GM23338 (cell line): ENCODE measurements at regions not wholly inside any gene's neighbourhood (a gene's known extent, or its start where the extent isn't known, plus 50 kb on each side); places are given as distances from the start of the nearest gene placed in this dataset.

Source experiments
- ATAC-seq: fragments of 200-7000 bp; cut with Tn5 transposase; 3 replicates; pipeline ENCODE4 v1.9.1; 2020
- DNase-seq: peaks from one replicate; pipeline ENCODE4 v3.0.0-alpha.2; 2015; ENCODE audit warnings: low spot score
- H2AFZ ChIP-seq: fragments of 200-600 bp; sonication (generic); 2 replicates; pipeline ENCODE4 v1.8.0; 2016; ENCODE audit warnings: antibody characterized with exemption, mild to moderate bottlenecking, moderate library complexity
- H3F3A ChIP-seq: fragments of 200-600 bp; sonication (generic); replicated peaks from 2 replicates; pipeline ENCODE4 v1.8.0; 2017; ENCODE audit warnings: antibody characterized with exemption, mixed run types, low read depth
- H3K27ac ChIP-seq: fragments of 200-600 bp; sonication (generic); 2 replicates; pipeline ENCODE4 v1.6.1; 2016; ENCODE audit warnings: low read depth
- H3K27me3 ChIP-seq: fragments of 200-600 bp; sonication (generic); 2 replicates; pipeline ENCODE4 v1.8.0; 2016; ENCODE audit warnings: mild to moderate bottlenecking, mixed run types, moderate library complexity; ENCODE audit not compliant: insufficient read depth
- H3K36me3 ChIP-seq: fragments of 200-600 bp; sonication (generic); 2 replicates; pipeline ENCODE4 v1.8.0; 2016; ENCODE audit warnings: mild to moderate bottlenecking; ENCODE audit not compliant: insufficient read depth
- H3K4me1 ChIP-seq: fragments of 200-600 bp; sonication (generic); 2 replicates; pipeline ENCODE4 v1.8.0; 2016; ENCODE audit warnings: mild to moderate bottlenecking, moderate library complexity; ENCODE audit not compliant: insufficient read depth
- H3K4me2 ChIP-seq: fragments of 200-600 bp; sonication (generic); 2 replicates; pipeline ENCODE4 v1.7.1; 2017; ENCODE audit warnings: mixed run types
- H3K4me3 ChIP-seq: fragments of 200-600 bp; sonication (generic); 2 replicates; pipeline ENCODE4 v1.6.1; 2016; ENCODE audit warnings: mixed run types
- H3K79me2 ChIP-seq: fragments of 200-600 bp; sonication (generic); replicated peaks from 2 replicates; pipeline ENCODE4 v1.8.0; 2017; ENCODE audit warnings: mild to moderate bottlenecking; ENCODE audit not compliant: insufficient read depth
- H3K9me2 ChIP-seq: fragments of 200-600 bp; sonication (generic); 2 replicates; pipeline ENCODE4 v1.8.0; 2017; ENCODE audit not compliant: insufficient read depth
- H4K20me1 ChIP-seq: fragments of 200-600 bp; sonication (generic); replicated peaks from 2 replicates; pipeline ENCODE4 v1.8.0; 2017; ENCODE audit warnings: mild to moderate bottlenecking; ENCODE audit not compliant: insufficient read depth
- H3K27ac Mint-ChIP-seq: 2 replicates; pipeline ENCODE4 v1.8.0; 2020; ENCODE audit warnings: inconsistent platforms, mild to moderate bottlenecking, moderate library complexity, mixed read lengths
- H3K27me3 Mint-ChIP-seq: 3 replicates; pipeline ENCODE4 v1.8.0; 2022; ENCODE audit warnings: low read depth, mild to moderate bottlenecking, moderate library complexity, mixed read lengths, inconsistent platforms; ENCODE audit not compliant: insufficient read depth, poor library complexity
- H3K36me3 Mint-ChIP-seq: 3 replicates; pipeline ENCODE4 v1.8.0; 2021; ENCODE audit warnings: low read depth, mild to moderate bottlenecking, inconsistent platforms, moderate library complexity, mixed read lengths
- H3K4me1 Mint-ChIP-seq: 3 replicates; pipeline ENCODE4 v1.8.0; 2020; ENCODE audit warnings: mild to moderate bottlenecking, inconsistent platforms, mixed read lengths
- H3K4me3 Mint-ChIP-seq: 3 replicates; pipeline ENCODE4 v1.8.0; 2021; ENCODE audit warnings: moderate library complexity, mild to moderate bottlenecking, inconsistent platforms, mixed read lengths
- H3K9me3 Mint-ChIP-seq: 3 replicates; pipeline ENCODE4 v1.8.0; 2020; ENCODE audit warnings: moderate library complexity, mild to moderate bottlenecking, inconsistent platforms, mixed read lengths
- CREB1 ChIP-seq: fragments of 250-450 bp; sonication (Bioruptor Pico); IDR thresholded peaks from 2 replicates; pipeline ENCODE4 v1.5.0; 2020; ENCODE audit warnings: low read depth, mild to moderate bottlenecking, moderate library complexity
- CTCF ChIP-seq, 2 experiments: fragments of 200-600 bp in 1 of 2; sonication (generic) in 1 of 2; conservative IDR thresholded peaks; 2 replicates each; pipeline versions ENCODE4 v1.5.1 to v1.6.1; 2016 to 2017; ENCODE audit warnings: antibody characterized with exemption in 2 of 2, low read depth in 2 of 2, mild to moderate bottlenecking in 2 of 2, moderate library complexity in 1 of 2
- ETS1 ChIP-seq: IDR thresholded peaks from 2 replicates; pipeline ENCODE4 v1.6.1; 2016; ENCODE audit warnings: antibody characterized with exemption
- EZH2phosphoT487 ChIP-seq: fragments of 200-600 bp; sonication (generic); IDR thresholded peaks from one replicate; pipeline ENCODE4 v1.8.1; 2018; ENCODE audit warnings: antibody characterized with exemption; ENCODE audit not compliant: unreplicated experiment
- NANOG ChIP-seq: IDR thresholded peaks from 2 replicates; pipeline ENCODE4 v1.6.1; 2016; ENCODE audit warnings: antibody characterized with exemption, borderline replicate concordance
- POLR2AphosphoS5 ChIP-seq: IDR thresholded peaks from 2 replicates; pipeline ENCODE4 v1.6.1; 2016; ENCODE audit warnings: antibody characterized with exemption, low read depth
- REST ChIP-seq: IDR thresholded peaks from one replicate; pipeline ENCODE4 v1.6.1; 2018; ENCODE audit warnings: antibody characterized with exemption; ENCODE audit not compliant: unreplicated experiment
- STAT1 ChIP-seq: IDR thresholded peaks from one replicate; pipeline ENCODE4 v1.6.1; 2016; ENCODE audit warnings: antibody characterized with exemption; ENCODE audit not compliant: unreplicated experiment
- ZNF114 ChIP-seq: fragments of 250-450 bp; sonication (Bioruptor Pico); IDR thresholded peaks from 2 replicates; pipeline ENCODE4 v1.5.0; 2020; ENCODE audit warnings: mild to moderate bottlenecking, moderate library complexity
- ZNF331 ChIP-seq: fragments of 250-450 bp; sonication (Bioruptor Pico); IDR thresholded peaks from 2 replicates; pipeline ENCODE4 v1.5.0; 2020; ENCODE audit warnings: low read depth, mild to moderate bottlenecking, moderate library complexity

- H3K27me3 ChIP-seq, result no peaks in the 10 kb centered on the region
- TF ChIP-seq CTCF (conservative IDR thresholded peaks at IDR 0.05; ENCODE audit: low read depth in 2 of 2), result peak; percentile 50 to 62
- no peak for TF ChIP-seq ZNF331 (CRISPR knock-in tag)
- no peak overlapping the region for H3K27ac ChIP-seq
- no peaks in the 10 kb centered on the region for H4K20me1 ChIP-seq
- no peaks in the 10 kb centered on the region for H3K27me3 Mint-ChIP-seq
- no peak overlapping the region for H3K27ac Mint-ChIP-seq
- DNase-seq (peak; percentile 20), ATAC-seq (0 out of 3 replicates have a peak, but pooled peaks have one; percentile 25)
- H3K4me2 ChIP-seq, result no peak overlapping the region
- no peak overlapping the region for H3K4me3 Mint-ChIP-seq
- H3F3A ChIP-seq, result no peaks in the 10 kb centered on the region
- H3K9me3 Mint-ChIP-seq, result peaks cover 3% of the 10 kb centered on the region; the same call in 2 of the 3 replicates
- H3K79me2 ChIP-seq, result no peaks in the 10 kb centered on the region
- H3K36me3 ChIP-seq, result no peaks in the 10 kb centered on the region
- H3K4me1 ChIP-seq, result no peaks in the 10 kb centered on the region; the same call in 1 of the 2 replicates
- H3K4me3 ChIP-seq, result no peak overlapping the region
- H3K4me1 Mint-ChIP-seq, result peaks cover 20% of the 10 kb centered on the region
- H3K9me2 ChIP-seq, result peaks cover 8% of the 10 kb centered on the region
- peaks cover 2% of the 10 kb centered on the region; the same call in 1 of the 3 replicates for H3K36me3 Mint-ChIP-seq
- H2AFZ ChIP-seq, result no peak overlapping the region
Observed at GRCh38 chr2:111618978-111619902, 264.8 kb downstream of the ANAPC1 start.

GRCh38 chr2:111620281-111620680 is 263.7 kb downstream of the ANAPC1 start:
- Histone ChIP-seq H4K20me1 (no peaks in the 10 kb centered on the region), H3K27ac (no peak overlapping the region), H3K79me2 (no peaks in the 10 kb centered on the region), H3K27me3 (no peaks in the 10 kb centered on the region), H3K9me2 (peaks cover 8% of the 10 kb centered on the region), H3K4me1 (no peaks in the 10 kb centered on the region; the same call in 1 of the 2 replicates), H3K36me3 (no peaks in the 10 kb centered on the region), H3K4me2 (no peak overlapping the region), H3F3A (no peaks in the 10 kb centered on the region), H3K4me3 (no peak overlapping the region), H2AFZ (no peak overlapping the region)
- H3K4me3 Mint-ChIP-seq, result no peak overlapping the region
- peaks cover 2% of the 10 kb centered on the region; the same call in 1 of the 3 replicates for H3K36me3 Mint-ChIP-seq
- no peak overlapping the region for H3K27ac Mint-ChIP-seq
- peaks cover 3% of the 10 kb centered on the region; the same call in 2 of the 3 replicates for H3K9me3 Mint-ChIP-seq
- ATAC-seq, result no peak
- DNase-seq, result no peak
- H3K27me3 Mint-ChIP-seq, result no peaks in the 10 kb centered on the region
- peaks cover 20% of the 10 kb centered on the region for H3K4me1 Mint-ChIP-seq
- TF ChIP-seq REST (no peak), NANOG (no peak), EZH2phosphoT487 (no peak), CTCF (conservative IDR thresholded peaks at IDR 0.05; ENCODE audit: low read depth in 2 of 2) (no peak), POLR2AphosphoS5 (no peak), ZNF114 (CRISPR knock-in tag) (no peak), ETS1 (no peak), STAT1 (no peak), CREB1 (CRISPR knock-in tag) (no peak)
